AG10803 (cell line): ENCODE measurements at regions not wholly inside any gene's neighbourhood (a gene's known extent, or its start where the extent isn't known, plus 50 kb on each side); places are given as distances from the start of the nearest gene placed in this dataset.

Experiments used
- DNase-seq: peaks from one replicate; pipeline ENCODE4 v3.0.0; 2010; ENCODE audit warnings: low read depth
- H3K4me3 ChIP-seq: 2 replicates; pipeline ENCODE4 v1.5.1; 2011; ENCODE audit warnings: mild to moderate bottlenecking, low read length, control low read depth
- TF ChIP-seq, protein P1 (sequence below): conservative IDR thresholded peaks from 2 replicates; pipeline ENCODE4 v1.5.1; 2011; ENCODE audit warnings: mild to moderate bottlenecking, low read length, control low read depth, inconsistent platforms

DNA sequence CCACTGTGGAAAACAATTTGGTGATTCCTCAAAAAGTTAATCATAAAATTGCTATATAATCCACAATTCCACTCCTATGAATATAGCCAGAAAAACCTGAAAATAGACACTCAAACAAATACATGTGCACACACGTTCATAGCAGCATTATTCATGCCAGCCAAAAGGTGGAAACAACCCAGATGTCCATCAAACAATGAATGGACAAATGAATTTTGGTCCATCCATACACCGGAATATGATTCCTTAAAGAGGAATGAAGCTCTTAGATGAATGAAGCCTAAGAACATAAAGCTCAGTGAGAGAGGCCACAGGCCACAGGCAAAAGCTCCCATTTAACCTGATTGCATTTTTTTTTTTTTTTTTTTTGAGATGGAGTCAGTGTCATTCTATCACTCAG is 114.6 kb upstream of the TNRC6C start:
- no peak for DNase-seq
- H3K4me3 ChIP-seq = no peak overlapping the region
- TF ChIP-seq, protein P1, sequence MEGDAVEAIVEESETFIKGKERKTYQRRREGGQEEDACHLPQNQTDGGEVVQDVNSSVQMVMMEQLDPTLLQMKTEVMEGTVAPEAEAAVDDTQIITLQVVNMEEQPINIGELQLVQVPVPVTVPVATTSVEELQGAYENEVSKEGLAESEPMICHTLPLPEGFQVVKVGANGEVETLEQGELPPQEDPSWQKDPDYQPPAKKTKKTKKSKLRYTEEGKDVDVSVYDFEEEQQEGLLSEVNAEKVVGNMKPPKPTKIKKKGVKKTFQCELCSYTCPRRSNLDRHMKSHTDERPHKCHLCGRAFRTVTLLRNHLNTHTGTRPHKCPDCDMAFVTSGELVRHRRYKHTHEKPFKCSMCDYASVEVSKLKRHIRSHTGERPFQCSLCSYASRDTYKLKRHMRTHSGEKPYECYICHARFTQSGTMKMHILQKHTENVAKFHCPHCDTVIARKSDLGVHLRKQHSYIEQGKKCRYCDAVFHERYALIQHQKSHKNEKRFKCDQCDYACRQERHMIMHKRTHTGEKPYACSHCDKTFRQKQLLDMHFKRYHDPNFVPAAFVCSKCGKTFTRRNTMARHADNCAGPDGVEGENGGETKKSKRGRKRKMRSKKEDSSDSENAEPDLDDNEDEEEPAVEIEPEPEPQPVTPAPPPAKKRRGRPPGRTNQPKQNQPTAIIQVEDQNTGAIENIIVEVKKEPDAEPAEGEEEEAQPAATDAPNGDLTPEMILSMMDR = no peak

DNA sequence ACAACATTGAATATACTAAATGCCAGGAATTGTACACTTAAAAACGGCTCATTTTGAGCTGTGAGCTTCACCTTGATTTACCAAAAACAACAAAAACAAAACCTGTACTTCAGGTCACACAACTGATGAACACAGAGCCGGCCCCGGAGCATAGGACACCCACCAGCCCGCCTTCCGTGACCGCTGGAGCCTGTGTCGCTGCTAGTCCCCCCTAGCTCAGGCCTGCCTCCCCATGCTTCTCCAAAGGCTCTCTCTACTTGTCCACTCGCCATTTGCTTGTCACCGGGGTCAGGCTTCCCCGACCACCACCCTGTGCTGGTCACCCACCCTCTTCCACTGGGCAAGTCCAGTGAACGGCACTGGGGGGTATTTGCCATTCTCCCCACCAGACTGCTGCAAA is 113.8 kb upstream of the TNRC6C start:
- DNase-seq = no peak
- H3K4me3 ChIP-seq = no peak overlapping the region
- TF ChIP-seq, protein P1 = no peak

DNA sequence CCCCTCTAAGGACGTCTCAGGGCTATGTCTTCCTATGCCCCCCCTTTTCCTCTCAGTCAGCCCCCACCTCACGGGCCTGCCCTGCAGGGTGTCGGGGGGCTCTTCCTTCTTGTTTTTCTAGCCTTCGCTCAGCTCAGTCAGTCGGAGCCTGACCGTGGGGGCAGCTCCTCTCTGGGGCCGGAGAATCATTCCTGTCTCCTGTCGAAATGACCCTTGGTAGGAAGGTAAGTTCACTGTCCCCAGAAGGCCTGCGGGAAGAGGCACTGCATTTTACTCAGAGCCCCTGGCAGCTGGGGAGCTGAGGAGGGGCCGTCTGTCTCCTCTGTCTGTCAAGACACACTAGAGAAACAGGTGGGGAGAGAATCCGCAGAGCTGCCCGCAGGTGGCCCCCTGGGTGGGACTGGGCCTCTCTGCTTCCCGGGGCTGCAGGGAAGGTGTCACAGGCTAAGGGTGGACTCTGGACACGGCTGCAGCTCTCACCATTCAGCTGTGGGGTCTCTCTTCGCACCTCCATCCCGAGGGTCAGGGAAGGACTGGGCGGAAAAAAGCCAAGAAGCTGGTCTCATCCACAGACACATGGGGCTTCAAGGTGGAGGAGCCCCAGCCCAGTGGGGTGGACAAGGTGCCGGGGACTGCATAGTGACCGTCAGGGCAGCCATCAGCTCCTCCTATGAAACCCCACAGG is 112.8 kb upstream of the TNRC6C start:
- no peak for DNase-seq
- TF ChIP-seq, protein P1 = no peak
- no peak overlapping the region for H3K4me3 ChIP-seq

DNA sequence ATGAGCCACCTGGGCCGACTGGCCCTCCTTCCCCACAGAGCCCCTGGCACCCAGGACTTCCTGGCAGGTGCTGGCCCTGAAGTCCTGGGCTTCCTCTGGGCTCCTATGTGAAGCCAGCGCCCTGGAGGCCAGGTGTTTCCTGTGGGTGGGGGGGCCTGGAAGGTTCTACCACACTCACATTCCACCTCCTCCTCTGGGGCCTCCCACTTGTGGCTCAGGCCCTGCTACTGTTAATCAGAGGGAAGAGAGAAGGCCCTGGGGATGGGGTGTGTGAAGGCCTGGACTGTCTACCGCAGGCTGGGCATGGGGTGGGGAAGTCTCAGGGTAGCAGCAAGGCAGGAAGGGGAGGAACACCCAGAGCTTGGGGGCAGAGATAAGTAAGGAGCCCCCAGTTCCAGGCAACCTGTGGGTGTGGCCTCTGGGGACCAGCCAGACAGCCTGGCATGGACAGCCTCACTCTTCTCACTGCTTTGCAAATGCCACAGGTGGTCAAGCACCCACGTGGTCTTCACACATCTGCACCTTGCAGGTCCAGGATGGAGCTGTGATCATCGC is 111.9 kb upstream of the TNRC6C start:
- TF ChIP-seq, protein P1 = no peak
- DNase-seq = no peak
- no peak overlapping the region for H3K4me3 ChIP-seq

DNA sequence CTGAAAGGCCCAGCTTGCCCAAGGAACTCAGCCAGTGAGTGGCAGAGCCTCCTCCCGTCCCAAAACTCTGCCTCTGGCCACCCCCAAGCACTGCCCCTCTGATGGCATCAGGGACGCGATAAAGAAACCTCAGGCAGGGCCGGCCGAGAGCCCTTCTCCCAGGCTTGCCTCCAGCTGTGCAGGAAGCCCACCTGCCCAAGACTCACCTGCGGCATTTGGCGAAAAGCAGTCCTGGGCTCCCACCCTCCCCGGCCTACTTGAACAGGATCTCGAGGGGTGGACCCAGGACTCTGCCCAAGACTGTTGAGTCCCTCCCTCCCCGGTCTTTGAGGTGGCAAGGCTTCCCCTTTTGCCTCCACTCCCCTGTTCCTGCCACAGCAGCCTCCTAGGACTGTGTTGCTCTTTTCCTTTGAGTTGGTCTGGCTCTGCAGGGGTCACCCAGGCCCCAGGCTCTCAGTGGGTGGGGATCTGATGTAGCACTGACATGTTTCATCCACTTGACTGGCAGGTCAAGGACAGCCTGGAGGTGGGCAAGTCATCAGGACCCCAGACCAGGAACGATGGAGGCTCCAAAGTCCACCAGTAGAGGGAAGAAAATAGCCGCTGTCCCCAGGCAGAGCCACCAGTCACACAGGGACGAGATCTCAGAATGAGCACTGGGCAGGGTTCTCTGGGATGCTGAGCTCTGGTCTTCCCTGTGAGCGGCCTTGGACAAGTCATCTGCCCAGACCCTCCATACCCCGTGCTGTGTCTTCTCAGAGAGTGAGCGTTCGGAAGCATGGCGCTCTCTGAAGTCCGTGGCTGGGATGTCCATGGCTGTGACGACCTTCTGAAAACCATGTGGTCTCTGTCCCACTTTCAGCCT is 111.0 kb upstream of the TNRC6C start:
- no peak overlapping the region for H3K4me3 ChIP-seq
- DNase-seq = no peak
- TF ChIP-seq, protein P1 = no peak

DNA sequence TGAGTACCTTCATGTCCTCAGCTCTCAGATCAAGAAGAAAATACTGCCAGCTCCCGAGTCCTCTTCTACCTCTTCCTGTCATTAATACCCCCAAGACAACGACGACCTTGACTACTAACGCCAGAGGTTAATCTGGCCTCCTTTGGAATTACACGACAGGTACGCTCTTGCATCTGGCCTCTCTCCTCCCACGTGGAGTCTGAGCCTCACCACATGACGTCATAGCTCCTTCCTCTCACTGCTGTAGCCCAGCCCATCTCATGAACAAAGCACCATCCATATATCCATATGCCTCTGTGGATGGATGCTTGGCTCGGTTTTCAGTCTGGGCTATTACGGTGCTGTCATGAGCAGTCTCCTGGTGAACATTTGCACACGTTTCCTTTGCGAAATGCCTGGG is 110.2 kb upstream of the TNRC6C start:
- DNase-seq = no peak
- TF ChIP-seq, protein P1 = no peak

DNA sequence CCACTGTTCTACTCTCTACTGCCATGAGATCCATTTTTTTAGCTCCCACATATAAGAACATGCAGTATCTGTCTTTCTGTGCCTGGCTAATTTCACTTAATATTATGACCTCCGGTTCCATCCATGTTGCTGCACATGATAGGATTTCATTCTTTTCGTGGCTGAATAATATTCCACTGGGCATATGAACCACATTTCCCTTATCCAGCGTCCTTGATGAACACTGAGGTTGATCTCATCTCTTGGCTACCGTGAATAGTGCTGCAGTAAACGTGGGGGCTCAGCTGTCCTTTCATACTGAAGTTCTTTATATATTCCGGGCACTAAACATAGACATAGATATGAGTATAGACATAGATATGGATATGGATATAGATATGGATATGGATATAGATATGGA is 109.3 kb upstream of the TNRC6C start:
- no peak for DNase-seq
- H3K4me3 ChIP-seq = no peak overlapping the region
- TF ChIP-seq, protein P1 = no peak

More for the DNA sequence above, 110.2 kb upstream of the TNRC6C start:
- no peak overlapping the region for H3K4me3 ChIP-seq
